Neuronal stem cell (in vitro differentiated cells): ENCODE measurements at regions not wholly inside any gene's neighbourhood (a gene's known extent, or its start where the extent isn't known, plus 50 kb on each side); places are given as distances from the start of the nearest gene placed in this dataset.

ENCODE experiments used
- DNase-seq: peaks from one replicate; pipeline ENCODE4 v3.0.0-alpha.2; 2013; ENCODE audit warnings: low spot score
- H2AFZ ChIP-seq: one replicate; pipeline ENCODE4 v1.6.1; 2013; ENCODE audit warnings: mild to moderate bottlenecking, low read length, inconsistent platforms
- H2AK5ac ChIP-seq: 2 replicates; pipeline ENCODE4 v1.6.1; 2013; ENCODE audit warnings: low read depth, mild to moderate bottlenecking, inconsistent platforms, low read length, moderate library complexity, mixed read lengths
- H2BK120ac ChIP-seq: 2 replicates; pipeline ENCODE4 v1.6.1; 2013; ENCODE audit warnings: low read depth, mild to moderate bottlenecking, inconsistent platforms, low read length, moderate library complexity, mixed read lengths
- H2BK12ac ChIP-seq: one replicate; pipeline ENCODE4 v1.6.1; 2013; ENCODE audit warnings: low read length, inconsistent platforms
- H2BK15ac ChIP-seq: 2 replicates; pipeline ENCODE4 v1.6.1; 2013; ENCODE audit warnings: mild to moderate bottlenecking, low read length, inconsistent platforms, mixed read lengths
- H2BK5ac ChIP-seq: one replicate; pipeline ENCODE4 v1.6.1; 2013; ENCODE audit warnings: inconsistent platforms, mild to moderate bottlenecking, low read length, moderate library complexity
- H3K14ac ChIP-seq: one replicate; pipeline ENCODE4 v1.6.1; 2013; ENCODE audit warnings: low read length, inconsistent platforms
- H3K18ac ChIP-seq: 2 replicates; pipeline ENCODE4 v1.6.1; 2013; ENCODE audit warnings: low read length, inconsistent platforms
- H3K23ac ChIP-seq: 2 replicates; pipeline ENCODE4 v1.6.1; 2013; ENCODE audit warnings: low read depth, mild to moderate bottlenecking, mixed read lengths, low read length, inconsistent platforms; ENCODE audit not compliant: poor library complexity
- H3K27ac ChIP-seq: replicated peaks from 3 replicates; pipeline ENCODE4 v1.5.1; 2013; ENCODE audit warnings: low read length, inconsistent platforms
- H3K27me3 ChIP-seq, 3 experiments: 2 replicates each; pipeline ENCODE4 v1.6.1; 2013; ENCODE audit warnings: low read length in 3 of 3, mild to moderate bottlenecking in 2 of 3, inconsistent platforms in 1 of 3, low read depth in 1 of 3, mixed read lengths in 1 of 3, moderate library complexity in 1 of 3; ENCODE audit not compliant: control insufficient read depth in 3 of 3, insufficient read depth in 3 of 3
- H3K36me3 ChIP-seq, 2 donors: replicated peaks in 1 of 2; 2 replicates each; pipeline ENCODE4 v1.6.1; 2013; ENCODE audit warnings: low read length in 2 of 2; ENCODE audit not compliant: control insufficient read depth in 2 of 2, insufficient read depth in 2 of 2
- H3K4ac ChIP-seq: 2 replicates; pipeline ENCODE4 v1.6.1; 2013; ENCODE audit warnings: inconsistent platforms, mild to moderate bottlenecking, low read length, moderate library complexity
- H3K4me1 ChIP-seq, 2 donors: 1 replicate in 1 of 2; 2 replicates in 1 of 2; pipeline ENCODE4 v1.6.1; 2013; ENCODE audit warnings: low read length in 2 of 2, low read depth in 1 of 2; ENCODE audit not compliant: control insufficient read depth in 2 of 2, insufficient read depth in 1 of 2
- H3K4me2 ChIP-seq: one replicate; pipeline ENCODE4 v1.6.1; 2013; ENCODE audit warnings: mild to moderate bottlenecking, low read length, inconsistent platforms; ENCODE audit not compliant: insufficient read depth, poor library complexity, severe bottlenecking
- H3K4me3 ChIP-seq, 2 donors: 2 replicates each; pipeline ENCODE4 v1.5.1; 2013; ENCODE audit warnings: low read length in 2 of 2, mild to moderate bottlenecking in 2 of 2, inconsistent platforms in 1 of 2, moderate library complexity in 1 of 2
- H3K79me1 ChIP-seq: one replicate; pipeline ENCODE4 v1.6.1; 2013; ENCODE audit warnings: low read depth, mild to moderate bottlenecking, inconsistent platforms, low read length, moderate library complexity
- H3K9ac ChIP-seq: one replicate; pipeline ENCODE4 v1.6.1; 2013; ENCODE audit warnings: mild to moderate bottlenecking, low read depth, low read length, inconsistent platforms; ENCODE audit not compliant: poor library complexity
- H3K9me3 ChIP-seq, 2 donors: replicated peaks in 1 of 2; 2 replicates each; pipeline versions ENCODE3 to v1.6.1; 2013; ENCODE audit warnings: low read length in 2 of 2, mild to moderate bottlenecking in 2 of 2, inconsistent platforms in 1 of 2, low read depth in 1 of 2, mixed read lengths in 1 of 2, moderate library complexity in 1 of 2; ENCODE audit not compliant: control insufficient read depth in 2 of 2, insufficient read depth in 1 of 2
- H4K8ac ChIP-seq: one replicate; pipeline ENCODE4 v1.6.1; 2013; ENCODE audit warnings: low read depth, mild to moderate bottlenecking, inconsistent platforms, low read length, moderate library complexity
- H4K91ac ChIP-seq: one replicate; pipeline ENCODE4 v1.6.1; 2013; ENCODE audit warnings: low read length, low read depth, mild to moderate bottlenecking, inconsistent platforms; ENCODE audit not compliant: poor library complexity
- WGBS, 2 donors: extraction: QIAGEN DNeasy Blood & Tissue Kit; methylation state at CpG; one replicate each; pipeline ENCODE4 v1.1.7; 2013; ENCODE audit warnings: missing lambda C conversion rate in 2 of 2, mixed read lengths in 1 of 2; ENCODE audit not compliant: insufficient read length in 2 of 2, insufficient replicate concordance in 1 of 2; ENCODE audit errors: extremely low coverage in 2 of 2; 5-methylcytosine and 5-hydroxymethylcytosine counted together

GRCh38 chr9:113653746-113654604 lies 190.4 kb downstream of the RGS3 start:
- Histone ChIP-seq H3K4me2 (no peak overlapping the region), H3K14ac (peak overlapping the region; percentile 14), H3K4ac (no peak overlapping the region), H3K27ac (no peak overlapping the region), H3K18ac (no peak overlapping the region), H3K4me1 (peaks cover 15 to 25% of the 10 kb centered on the region in 2 donors), H2BK12ac (no peak overlapping the region), H3K79me1 (no peaks in the 10 kb centered on the region), H3K23ac (no peak overlapping the region), H2AFZ (no peak overlapping the region), H3K9me3 (no peaks in the 10 kb centered on the region), H2BK5ac (no peak overlapping the region), H3K4me3 (no peak overlapping the region), H4K8ac (no peak overlapping the region), H3K27me3 (no peaks in the 10 kb centered on the region), H2BK15ac (peak overlapping the region; percentile 22), H2BK120ac (no peak overlapping the region), H3K9ac (no peak overlapping the region), H4K91ac (no peak overlapping the region), H3K36me3 (no peaks in the 10 kb centered on the region), H2AK5ac (peak overlapping the region; percentile 35)
- no peak for DNase-seq
- no CpG with 5 or more reads among the region's 11 CpGs for WGBS, 2 donors

DNA sequence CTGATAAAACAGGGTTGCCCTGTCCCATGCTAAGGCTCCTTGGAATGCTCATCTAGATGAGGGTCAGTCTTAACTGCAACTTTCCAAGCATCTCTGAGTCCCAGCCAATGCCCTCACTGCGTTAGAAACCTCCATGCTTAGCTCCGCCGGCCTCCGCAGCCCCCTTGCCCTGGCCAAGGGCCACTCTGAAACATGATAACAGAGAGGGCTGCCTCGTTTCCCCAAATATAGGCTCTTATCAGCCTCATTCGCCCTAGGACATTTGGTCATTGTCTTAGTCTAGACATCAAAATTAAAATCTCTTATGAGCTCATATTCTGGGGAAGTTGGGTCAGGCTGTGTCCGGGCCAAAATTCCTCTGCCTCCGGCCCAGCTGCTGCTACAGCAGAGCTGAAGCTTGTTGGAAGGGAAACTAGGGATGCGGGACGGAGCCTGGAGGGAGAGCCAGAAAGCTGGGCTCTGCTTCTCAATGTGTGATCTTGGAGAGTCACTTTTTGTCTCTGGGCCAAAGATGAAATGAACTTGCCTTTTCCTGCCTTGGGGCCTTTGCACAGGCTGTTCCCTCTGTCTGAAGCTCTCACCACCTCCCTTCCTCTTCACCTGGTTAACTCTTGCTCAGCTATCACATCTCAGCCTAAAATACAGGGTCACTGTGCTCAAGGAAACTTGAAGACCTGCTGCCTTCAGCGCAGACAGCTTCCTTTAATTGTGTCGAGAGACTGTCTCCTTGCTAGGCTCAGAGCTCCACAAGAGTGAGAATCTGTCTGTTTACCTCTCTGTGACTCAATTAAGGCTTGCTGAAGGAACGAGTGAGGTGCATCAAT lies 191.3 kb downstream of the RGS3 start:
- H2BK5ac ChIP-seq, result no peak overlapping the region
- no peak overlapping the region for H3K4me3 ChIP-seq
- peak overlapping the region; percentile 87 for H2BK12ac ChIP-seq
- no peaks in the 10 kb centered on the region for H3K27me3 ChIP-seq
- H3K27ac ChIP-seq, result no peak overlapping the region
- no peak overlapping the region for H4K91ac ChIP-seq
- no peak overlapping the region for H3K23ac ChIP-seq
- no peak overlapping the region for H3K9ac ChIP-seq
- H3K18ac ChIP-seq, result peak overlapping the region; percentile 90
- H2AFZ ChIP-seq, result peak overlapping the region; percentile 87
- no peaks in the 10 kb centered on the region for H3K9me3 ChIP-seq
- no peak overlapping the region for H4K8ac ChIP-seq
- H3K4me2 ChIP-seq, result no peak overlapping the region
- H3K36me3 ChIP-seq, result no peaks in the 10 kb centered on the region
- H2AK5ac ChIP-seq, result peak overlapping the region; percentile 73
- H3K4me1 ChIP-seq, result peaks cover 15 to 25% of the 10 kb centered on the region in 2 donors
- no peak overlapping the region for H3K14ac ChIP-seq
- H2BK15ac ChIP-seq, result peak overlapping the region; percentile 22
- no peak overlapping the region for H3K4ac ChIP-seq
- no CpG with 5 or more reads among the region's 13 CpGs for WGBS, 2 donors
- H2BK120ac ChIP-seq, result no peak overlapping the region
- no peak for DNase-seq
- no peaks in the 10 kb centered on the region for H3K79me1 ChIP-seq

DNA sequence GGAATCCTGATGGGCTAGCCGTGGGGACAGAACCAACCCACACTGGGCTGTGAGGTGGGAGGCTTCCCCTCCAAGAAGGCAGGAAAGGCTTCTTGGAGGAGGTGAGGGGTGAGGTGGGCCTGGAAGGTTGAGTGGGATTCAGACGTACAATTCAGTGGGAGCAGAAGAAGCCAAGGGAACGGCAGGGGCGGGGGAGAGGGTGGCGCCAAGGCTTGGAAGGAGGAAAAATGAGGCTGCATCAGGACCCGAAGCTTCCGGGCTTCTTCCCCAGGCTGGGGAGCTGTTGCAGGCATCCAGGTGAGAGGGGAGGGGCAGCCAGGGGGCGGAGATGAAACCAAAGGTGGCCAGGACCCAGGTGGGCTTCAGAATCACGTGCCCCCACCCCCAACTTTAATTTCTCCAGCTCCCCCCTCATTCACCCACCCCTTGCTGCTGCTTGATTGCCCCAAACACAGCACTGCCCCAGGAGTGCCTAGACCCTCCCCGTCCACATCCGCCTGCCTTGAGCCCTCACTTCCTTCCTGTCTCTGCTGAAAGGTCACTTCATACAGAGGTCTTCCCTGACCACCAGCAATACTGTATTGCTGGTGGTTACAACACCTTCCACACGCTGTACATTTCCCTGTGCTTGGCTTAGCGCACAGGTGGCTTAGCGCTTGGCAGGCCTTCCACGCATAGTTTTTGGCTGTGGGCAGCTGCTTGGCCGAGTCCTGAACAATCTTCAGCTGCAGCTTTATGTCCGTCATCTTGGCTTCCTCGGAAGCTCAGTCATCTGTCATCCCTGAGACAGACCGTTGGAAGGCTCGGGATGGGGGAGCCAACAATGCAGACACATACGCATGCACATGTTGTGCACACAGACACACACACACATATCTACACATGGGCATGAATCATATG lies 193.5 kb downstream of the RGS3 start:
- Histone ChIP-seq H2AK5ac (peak overlapping the region; percentile 73), H3K4me3 (no peak overlapping the region), H3K79me1 (no peaks in the 10 kb centered on the region), H3K14ac (no peak overlapping the region), H2BK12ac (peak overlapping the region; percentile 69), H2BK120ac (no peak overlapping the region), H4K91ac (no peak overlapping the region), H2BK15ac (peak overlapping the region; percentile 77), H3K9ac (peak overlapping the region; percentile 34), H4K8ac (no peak overlapping the region), H3K36me3 (no peaks in the 10 kb centered on the region), H3K9me3 (no peaks in the 10 kb centered on the region), H2BK5ac (no peak overlapping the region), H3K23ac (no peak overlapping the region), H3K18ac (no peak overlapping the region), H3K4me1 (peaks cover 3 to 12% of the 10 kb centered on the region in 2 donors), H3K4me2 (no peak overlapping the region), H3K4ac (no peak overlapping the region), H3K27me3 (peaks cover 0 to 5% (median 0%) of the 10 kb centered on the region in 3 experiments), H3K27ac (no peak overlapping the region), H2AFZ (peak overlapping the region; percentile 37)
- WGBS, 2 donors, result no CpG with 5 or more reads among the region's 21 CpGs
- no peak for DNase-seq
